Astrocyte (in vitro differentiated cells and primary cell): ENCODE measurements at regions not wholly inside any gene's neighbourhood (a gene's known extent, or its start where the extent isn't known, plus 50 kb on each side); places are given as distances from the start of the nearest gene placed in this dataset.

Source experiments
- DNase-seq: peaks from one replicate; pipeline ENCODE4 v3.0.0-alpha.2; 2010; ENCODE audit warnings: low read depth
- FAIRE-seq: peaks from 2 replicates; lab custom pipeline; 2011; peaks lifted over from hg19 to GRCh38; lab: Jason Lieb, UNC
- H2AFZ ChIP-seq: 2 replicates; pipeline ENCODE4 v1.6.0; 2012; ENCODE audit warnings: low read depth, low read length, inconsistent platforms
- H3K27ac ChIP-seq: 2 replicates; pipeline ENCODE4 v1.5.1; 2011; ENCODE audit warnings: low read depth, low read length, inconsistent platforms
- H3K27me3 ChIP-seq: 2 replicates; pipeline ENCODE4 v1.6.0; 2011; ENCODE audit warnings: low read length, inconsistent platforms; ENCODE audit not compliant: insufficient read depth
- H3K36me3 ChIP-seq: 2 replicates; pipeline ENCODE4 v1.5.1; 2011; ENCODE audit warnings: low read length, inconsistent platforms; ENCODE audit not compliant: insufficient read depth
- H3K4me1 ChIP-seq: 2 replicates; pipeline ENCODE4 v1.5.1; 2011; ENCODE audit warnings: low read length, inconsistent platforms; ENCODE audit not compliant: insufficient read depth
- H3K4me2 ChIP-seq: 2 replicates; pipeline ENCODE4 v1.6.0; 2012; ENCODE audit warnings: low read length, inconsistent platforms
- H3K4me3 ChIP-seq: 2 replicates; pipeline ENCODE4 v1.5.1; 2011; ENCODE audit warnings: low read depth, mild to moderate bottlenecking, low read length, inconsistent platforms; ENCODE audit not compliant: insufficient read depth
- H3K79me2 ChIP-seq: 2 replicates; pipeline ENCODE4 v1.6.0; 2012; ENCODE audit warnings: mild to moderate bottlenecking, low read length, inconsistent platforms; ENCODE audit not compliant: insufficient read depth
- H3K9ac ChIP-seq: 2 replicates; pipeline ENCODE4 v1.6.0; 2012; ENCODE audit warnings: mild to moderate bottlenecking, low read length, inconsistent platforms
- H3K9me3 ChIP-seq: 2 replicates; pipeline ENCODE4 v1.5.1; 2012; ENCODE audit warnings: low read depth, mild to moderate bottlenecking, low read length, inconsistent platforms; ENCODE audit not compliant: insufficient read depth
- H4K20me1 ChIP-seq: 2 replicates; pipeline ENCODE4 v1.6.0; 2012; ENCODE audit warnings: low read length, inconsistent platforms; ENCODE audit not compliant: insufficient read depth
- H3K27ac Mint-ChIP-seq: one replicate; pipeline ENCODE4 v1.8.0; 2021; ENCODE audit warnings: mild to moderate bottlenecking, mixed read lengths; ENCODE audit not compliant: unreplicated experiment
- H3K27me3 Mint-ChIP-seq: one replicate; pipeline ENCODE4 v1.8.0; 2021; ENCODE audit warnings: low read depth, mixed read lengths; ENCODE audit not compliant: unreplicated experiment
- H3K36me3 Mint-ChIP-seq: one replicate; pipeline ENCODE4 v1.8.0; 2021; ENCODE audit warnings: low read depth, mixed read lengths; ENCODE audit not compliant: unreplicated experiment
- H3K4me1 Mint-ChIP-seq: one replicate; pipeline ENCODE4 v1.8.0; 2021; ENCODE audit warnings: low read depth, mixed read lengths; ENCODE audit not compliant: unreplicated experiment
- H3K4me3 Mint-ChIP-seq: one replicate; pipeline ENCODE4 v1.8.0; 2021; ENCODE audit warnings: mild to moderate bottlenecking, moderate library complexity, mixed read lengths; ENCODE audit not compliant: unreplicated experiment
- H3K9me3 Mint-ChIP-seq: one replicate; pipeline ENCODE4 v1.8.0; 2021; ENCODE audit warnings: mild to moderate bottlenecking, mixed read lengths; ENCODE audit not compliant: unreplicated experiment
- EZH2 ChIP-seq: IDR thresholded peaks from 2 replicates; pipeline ENCODE4 v1.6.1; 2012; ENCODE audit warnings: mild to moderate bottlenecking, low read length, inconsistent platforms; ENCODE audit not compliant: insufficient read depth
- TF ChIP-seq, protein P1 (sequence below): IDR thresholded peaks from 2 replicates; pipeline ENCODE4 v1.5.1; 2011; ENCODE audit warnings: low read depth, mild to moderate bottlenecking, inconsistent platforms, low read length, moderate library complexity; ENCODE audit not compliant: insufficient read depth

DNA sequence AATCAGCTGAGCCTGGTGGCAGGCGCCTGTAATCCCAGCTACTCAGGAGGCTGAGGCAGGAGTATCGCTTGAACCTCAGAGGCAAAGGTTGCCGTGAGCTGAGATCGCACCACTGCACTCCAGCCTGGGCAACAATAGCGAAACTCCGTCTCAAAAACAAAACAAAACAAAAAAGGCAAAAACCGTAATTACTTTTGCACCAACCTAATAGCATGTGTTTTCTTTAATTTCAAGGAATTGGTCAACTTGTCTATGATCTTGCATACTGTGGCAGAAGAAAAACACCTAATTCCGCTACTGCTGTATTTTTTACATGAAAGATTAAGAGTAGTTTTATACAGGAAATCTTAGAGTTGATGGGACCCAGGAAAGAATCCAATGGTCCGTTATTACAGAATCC is 241.2 kb downstream of the COL4A1 start:
- FAIRE-seq (no peak), DNase-seq (no peak)
- no peaks in the 10 kb centered on the region for H3K79me2 ChIP-seq
- no peaks in the 10 kb centered on the region for H3K27me3 ChIP-seq
- no peak overlapping the region for H3K9ac ChIP-seq
- H3K36me3 ChIP-seq = no peaks in the 10 kb centered on the region
- H3K27me3 Mint-ChIP-seq = no peaks in the 10 kb centered on the region
- H3K4me1 ChIP-seq = no peaks in the 10 kb centered on the region
- no peak overlapping the region for H2AFZ ChIP-seq
- H3K36me3 Mint-ChIP-seq = no peaks in the 10 kb centered on the region
- no peak overlapping the region for H3K4me2 ChIP-seq
- no peaks in the 10 kb centered on the region for H3K9me3 Mint-ChIP-seq
- no peak overlapping the region for H3K4me3 ChIP-seq
- H3K4me3 Mint-ChIP-seq = no peak overlapping the region
- no peak overlapping the region for H3K27ac Mint-ChIP-seq
- H3K9me3 ChIP-seq = no peaks in the 10 kb centered on the region
- no peak overlapping the region for H3K27ac ChIP-seq
- TF ChIP-seq, protein P1, sequence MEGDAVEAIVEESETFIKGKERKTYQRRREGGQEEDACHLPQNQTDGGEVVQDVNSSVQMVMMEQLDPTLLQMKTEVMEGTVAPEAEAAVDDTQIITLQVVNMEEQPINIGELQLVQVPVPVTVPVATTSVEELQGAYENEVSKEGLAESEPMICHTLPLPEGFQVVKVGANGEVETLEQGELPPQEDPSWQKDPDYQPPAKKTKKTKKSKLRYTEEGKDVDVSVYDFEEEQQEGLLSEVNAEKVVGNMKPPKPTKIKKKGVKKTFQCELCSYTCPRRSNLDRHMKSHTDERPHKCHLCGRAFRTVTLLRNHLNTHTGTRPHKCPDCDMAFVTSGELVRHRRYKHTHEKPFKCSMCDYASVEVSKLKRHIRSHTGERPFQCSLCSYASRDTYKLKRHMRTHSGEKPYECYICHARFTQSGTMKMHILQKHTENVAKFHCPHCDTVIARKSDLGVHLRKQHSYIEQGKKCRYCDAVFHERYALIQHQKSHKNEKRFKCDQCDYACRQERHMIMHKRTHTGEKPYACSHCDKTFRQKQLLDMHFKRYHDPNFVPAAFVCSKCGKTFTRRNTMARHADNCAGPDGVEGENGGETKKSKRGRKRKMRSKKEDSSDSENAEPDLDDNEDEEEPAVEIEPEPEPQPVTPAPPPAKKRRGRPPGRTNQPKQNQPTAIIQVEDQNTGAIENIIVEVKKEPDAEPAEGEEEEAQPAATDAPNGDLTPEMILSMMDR = no peak
- no peak for TF ChIP-seq EZH2
- peaks cover 13% of the 10 kb centered on the region for H3K4me1 Mint-ChIP-seq
- no peaks in the 10 kb centered on the region for H4K20me1 ChIP-seq

DNA sequence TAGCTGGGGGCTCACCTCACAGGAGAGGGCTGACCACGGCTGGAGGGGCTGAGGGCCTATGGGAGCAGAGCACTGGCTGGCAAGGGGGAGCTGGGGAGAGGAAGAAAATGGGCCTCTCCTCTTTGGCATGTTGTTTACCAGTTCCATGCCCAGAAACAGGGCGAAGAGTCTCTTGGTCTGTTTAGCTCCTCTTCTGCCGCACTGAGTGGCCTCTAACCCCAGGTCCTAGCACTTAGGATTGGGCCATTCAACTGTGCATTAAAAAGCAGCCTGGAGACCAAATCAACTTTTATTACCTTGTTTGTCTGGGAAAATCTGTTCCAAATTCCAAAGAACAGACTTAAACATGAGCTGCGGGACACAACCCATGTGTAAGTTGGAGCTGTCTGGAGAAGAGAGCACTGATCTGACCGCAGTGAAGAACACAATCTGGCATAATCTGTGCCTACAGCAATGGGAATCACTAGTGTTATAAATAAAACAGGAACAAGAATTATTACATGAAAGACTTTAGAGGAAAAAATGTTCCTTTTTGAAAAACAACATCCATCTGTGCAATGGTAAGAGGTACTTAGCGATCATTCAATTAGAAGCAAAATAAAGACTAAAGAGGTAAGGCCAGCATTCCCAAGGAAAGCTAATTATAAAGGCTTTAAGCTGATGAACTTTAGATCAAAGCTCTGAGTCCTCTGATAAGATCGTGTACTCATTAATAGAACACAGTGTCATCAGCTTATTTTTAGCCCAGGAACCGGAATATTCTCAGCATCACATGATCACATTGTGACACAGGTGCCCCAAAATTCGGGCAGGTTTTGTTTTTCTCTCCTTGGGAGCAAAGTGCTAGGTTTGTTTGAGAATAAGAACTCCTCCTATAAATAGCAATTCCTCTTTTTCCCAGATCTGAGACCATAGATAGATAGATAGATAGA is 243.2 kb downstream of the COL4A1 start:
- TF ChIP-seq, protein P1 = no peak
- TF ChIP-seq EZH2 = no peak
- H3K27me3 ChIP-seq = no peaks in the 10 kb centered on the region
- no peak overlapping the region for H3K27ac ChIP-seq
- no peak overlapping the region for H3K4me3 ChIP-seq
- H3K36me3 ChIP-seq = no peaks in the 10 kb centered on the region
- no peaks in the 10 kb centered on the region for H3K27me3 Mint-ChIP-seq
- no peaks in the 10 kb centered on the region for H3K4me1 ChIP-seq
- H3K79me2 ChIP-seq = no peaks in the 10 kb centered on the region
- DNase-seq = no peak
- no peaks in the 10 kb centered on the region for H4K20me1 ChIP-seq
- no peak overlapping the region for H3K4me3 Mint-ChIP-seq
- peaks cover 6% of the 10 kb centered on the region for H3K4me1 Mint-ChIP-seq
- H3K36me3 Mint-ChIP-seq = no peaks in the 10 kb centered on the region
- no peak for FAIRE-seq
- no peak overlapping the region for H3K4me2 ChIP-seq
- no peak overlapping the region for H3K9ac ChIP-seq
- H3K9me3 ChIP-seq = no peaks in the 10 kb centered on the region
- H3K27ac Mint-ChIP-seq = no peak overlapping the region
- H3K9me3 Mint-ChIP-seq = no peaks in the 10 kb centered on the region
- no peak overlapping the region for H2AFZ ChIP-seq
